GM23338 (cell line): ENCODE measurements at regions not wholly inside any gene's neighbourhood (a gene's known extent, or its start where the extent isn't known, plus 50 kb on each side); places are given as distances from the start of the nearest gene placed in this dataset.
"Not testable (repeated sequence)": the region's sequence is repeated elsewhere in the genome, so short reads cannot be mapped to it uniquely, and the experiment has no call there.

ENCODE experiments used
- ATAC-seq: fragments of 200-7000 bp; cut with Tn5 transposase; 3 replicates; pipeline ENCODE4 v1.9.1; 2020
- DNase-seq: peaks from one replicate; pipeline ENCODE4 v3.0.0-alpha.2; 2015; ENCODE audit warnings: low spot score
- H2AFZ ChIP-seq: fragments of 200-600 bp; sonication (generic); 2 replicates; pipeline ENCODE4 v1.8.0; 2016; ENCODE audit warnings: antibody characterized with exemption, mild to moderate bottlenecking, moderate library complexity
- H3F3A ChIP-seq: fragments of 200-600 bp; sonication (generic); replicated peaks from 2 replicates; pipeline ENCODE4 v1.8.0; 2017; ENCODE audit warnings: antibody characterized with exemption, mixed run types, low read depth
- H3K27ac ChIP-seq: fragments of 200-600 bp; sonication (generic); 2 replicates; pipeline ENCODE4 v1.6.1; 2016; ENCODE audit warnings: low read depth
- H3K27me3 ChIP-seq: fragments of 200-600 bp; sonication (generic); 2 replicates; pipeline ENCODE4 v1.8.0; 2016; ENCODE audit warnings: mild to moderate bottlenecking, mixed run types, moderate library complexity; ENCODE audit not compliant: insufficient read depth
- H3K36me3 ChIP-seq: fragments of 200-600 bp; sonication (generic); 2 replicates; pipeline ENCODE4 v1.8.0; 2016; ENCODE audit warnings: mild to moderate bottlenecking; ENCODE audit not compliant: insufficient read depth
- H3K4me1 ChIP-seq: fragments of 200-600 bp; sonication (generic); 2 replicates; pipeline ENCODE4 v1.8.0; 2016; ENCODE audit warnings: mild to moderate bottlenecking, moderate library complexity; ENCODE audit not compliant: insufficient read depth
- H3K4me2 ChIP-seq: fragments of 200-600 bp; sonication (generic); 2 replicates; pipeline ENCODE4 v1.7.1; 2017; ENCODE audit warnings: mixed run types
- H3K4me3 ChIP-seq: fragments of 200-600 bp; sonication (generic); 2 replicates; pipeline ENCODE4 v1.6.1; 2016; ENCODE audit warnings: mixed run types
- H3K79me2 ChIP-seq: fragments of 200-600 bp; sonication (generic); replicated peaks from 2 replicates; pipeline ENCODE4 v1.8.0; 2017; ENCODE audit warnings: mild to moderate bottlenecking; ENCODE audit not compliant: insufficient read depth
- H3K9me2 ChIP-seq: fragments of 200-600 bp; sonication (generic); 2 replicates; pipeline ENCODE4 v1.8.0; 2017; ENCODE audit not compliant: insufficient read depth
- H4K20me1 ChIP-seq: fragments of 200-600 bp; sonication (generic); replicated peaks from 2 replicates; pipeline ENCODE4 v1.8.0; 2017; ENCODE audit warnings: mild to moderate bottlenecking; ENCODE audit not compliant: insufficient read depth
- H3K27ac Mint-ChIP-seq: 2 replicates; pipeline ENCODE4 v1.8.0; 2020; ENCODE audit warnings: inconsistent platforms, mild to moderate bottlenecking, moderate library complexity, mixed read lengths
- H3K27me3 Mint-ChIP-seq: 3 replicates; pipeline ENCODE4 v1.8.0; 2022; ENCODE audit warnings: low read depth, mild to moderate bottlenecking, moderate library complexity, mixed read lengths, inconsistent platforms; ENCODE audit not compliant: insufficient read depth, poor library complexity
- H3K36me3 Mint-ChIP-seq: 3 replicates; pipeline ENCODE4 v1.8.0; 2021; ENCODE audit warnings: low read depth, mild to moderate bottlenecking, inconsistent platforms, moderate library complexity, mixed read lengths
- H3K4me1 Mint-ChIP-seq: 3 replicates; pipeline ENCODE4 v1.8.0; 2020; ENCODE audit warnings: mild to moderate bottlenecking, inconsistent platforms, mixed read lengths
- H3K4me3 Mint-ChIP-seq: 3 replicates; pipeline ENCODE4 v1.8.0; 2021; ENCODE audit warnings: moderate library complexity, mild to moderate bottlenecking, inconsistent platforms, mixed read lengths
- H3K9me3 Mint-ChIP-seq: 3 replicates; pipeline ENCODE4 v1.8.0; 2020; ENCODE audit warnings: moderate library complexity, mild to moderate bottlenecking, inconsistent platforms, mixed read lengths
- CREB1 ChIP-seq: fragments of 250-450 bp; sonication (Bioruptor Pico); IDR thresholded peaks from 2 replicates; pipeline ENCODE4 v1.5.0; 2020; ENCODE audit warnings: low read depth, mild to moderate bottlenecking, moderate library complexity
- EZH2 ChIP-seq: fragments of 200-600 bp; sonication (generic); IDR thresholded peaks from one replicate; pipeline ENCODE4 v1.8.0; 2017; ENCODE audit warnings: antibody characterized with exemption, mild to moderate bottlenecking, low read depth; ENCODE audit not compliant: unreplicated experiment
- EZH2phosphoT487 ChIP-seq: fragments of 200-600 bp; sonication (generic); IDR thresholded peaks from one replicate; pipeline ENCODE4 v1.8.1; 2018; ENCODE audit warnings: antibody characterized with exemption; ENCODE audit not compliant: unreplicated experiment
- JUNB ChIP-seq: IDR thresholded peaks from one replicate; pipeline ENCODE4 v1.6.1; 2016; ENCODE audit warnings: antibody characterized with exemption; ENCODE audit not compliant: unreplicated experiment
- NANOG ChIP-seq: IDR thresholded peaks from 2 replicates; pipeline ENCODE4 v1.6.1; 2016; ENCODE audit warnings: antibody characterized with exemption, borderline replicate concordance
- POLR2AphosphoS5 ChIP-seq: IDR thresholded peaks from 2 replicates; pipeline ENCODE4 v1.6.1; 2016; ENCODE audit warnings: antibody characterized with exemption, low read depth
- STAT1 ChIP-seq: IDR thresholded peaks from one replicate; pipeline ENCODE4 v1.6.1; 2016; ENCODE audit warnings: antibody characterized with exemption; ENCODE audit not compliant: unreplicated experiment
- ZNF114 ChIP-seq: fragments of 250-450 bp; sonication (Bioruptor Pico); IDR thresholded peaks from 2 replicates; pipeline ENCODE4 v1.5.0; 2020; ENCODE audit warnings: mild to moderate bottlenecking, moderate library complexity
- ZNF331 ChIP-seq: fragments of 250-450 bp; sonication (Bioruptor Pico); IDR thresholded peaks from 2 replicates; pipeline ENCODE4 v1.5.0; 2020; ENCODE audit warnings: low read depth, mild to moderate bottlenecking, moderate library complexity
- TF ChIP-seq, protein P1 (sequence below): fragments of 250-450 bp; sonication (Bioruptor Pico); IDR thresholded peaks from 2 replicates; pipeline ENCODE4 v1.5.0; 2020; ENCODE audit warnings: mild to moderate bottlenecking, moderate library complexity
- TF ChIP-seq, protein P2 (sequence below), 2 experiments: fragments of 200-600 bp in 1 of 2; sonication (generic) in 1 of 2; conservative IDR thresholded peaks; 2 replicates each; pipeline versions ENCODE4 v1.5.1 to v1.6.1; 2016 to 2017; ENCODE audit warnings: antibody characterized with exemption in 2 of 2, low read depth in 2 of 2, mild to moderate bottlenecking in 2 of 2, moderate library complexity in 1 of 2
- TF ChIP-seq, protein P3 (sequence below): IDR thresholded peaks from 2 replicates; pipeline ENCODE4 v1.6.1; 2016; ENCODE audit warnings: antibody characterized with exemption

DNA sequence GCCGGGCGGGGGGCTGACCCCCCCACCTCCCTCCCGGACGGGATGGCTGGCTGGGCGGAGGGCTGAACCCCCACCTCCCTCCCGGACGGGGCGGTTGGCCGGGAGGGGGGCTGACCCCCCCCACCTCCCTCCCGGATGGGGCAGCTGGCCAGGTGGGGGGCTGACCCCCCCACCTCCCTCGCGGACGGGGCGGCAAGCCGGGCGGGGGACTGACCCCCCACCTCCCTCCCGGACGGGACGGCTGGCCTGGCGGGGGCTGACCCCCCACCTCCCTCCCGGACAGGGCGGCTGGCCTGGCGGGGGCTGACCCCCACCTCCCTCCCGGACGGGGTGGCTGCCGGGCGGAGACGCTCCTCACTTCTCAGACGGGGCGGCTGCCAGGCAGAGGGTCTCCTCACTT, 440.1 kb upstream of the ISX start:
- not testable (repeated sequence) for DNase-seq, H3K36me3 ChIP-seq

DNA sequence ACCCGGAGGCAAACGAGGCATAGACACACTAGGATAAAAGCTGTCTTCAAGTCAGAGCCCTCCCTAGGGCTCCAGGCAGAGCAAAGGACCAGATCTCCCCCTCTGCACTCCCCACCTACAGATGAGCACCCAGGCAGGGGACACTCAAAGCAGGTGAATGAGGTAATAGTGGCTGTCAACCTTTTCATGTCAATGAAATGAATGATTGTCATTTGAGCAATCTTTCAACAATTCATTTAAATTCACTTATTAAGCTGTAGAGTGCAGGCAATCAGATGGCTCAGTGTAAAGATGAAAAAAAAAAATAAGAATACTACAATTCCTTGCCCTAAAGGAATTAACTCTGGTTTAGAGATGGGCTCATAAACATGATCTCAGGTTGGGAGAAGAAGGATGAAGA, 427.8 kb upstream of the ISX start:
- H3K9me2 ChIP-seq, result 0 out of 2 replicates have a peak, but pooled peaks cover 5% of the 10 kb centered on the region
- Mint-ChIP-seq H3K4me1 (peaks cover 14% of the 10 kb centered on the region), H3K27me3 (peaks cover 3% of the 10 kb centered on the region), H3K27ac (no peak overlapping the region), H3K4me3 (no peak overlapping the region), H3K36me3 (no peaks in the 10 kb centered on the region; the same call in 1 of the 3 replicates), H3K9me3 (peaks cover 75% of the 10 kb centered on the region)
- no peak overlapping the region for H3K4me3 ChIP-seq
- no peaks in the 10 kb centered on the region for H3K79me2 ChIP-seq
- H3K36me3 ChIP-seq, result no peaks in the 10 kb centered on the region
- H2AFZ ChIP-seq, result peak overlapping the region; percentile 28; the same call in 1 of the 2 replicates
- H4K20me1 ChIP-seq, result no peaks in the 10 kb centered on the region
- no peak for DNase-seq
- no peak overlapping the region for H3K4me2 ChIP-seq
- no peak overlapping the region for H3K27ac ChIP-seq
- H3K27me3 ChIP-seq, result no peaks in the 10 kb centered on the region
- H3F3A ChIP-seq, result no peaks in the 10 kb centered on the region
- peaks cover 16% of the 10 kb centered on the region for H3K4me1 ChIP-seq
- ATAC-seq, result no peak; the same call in 2 of the 3 replicates
- TF ChIP-seq ZNF114, result no peak
- no peak for TF ChIP-seq EZH2
- TF ChIP-seq, protein P1, sequence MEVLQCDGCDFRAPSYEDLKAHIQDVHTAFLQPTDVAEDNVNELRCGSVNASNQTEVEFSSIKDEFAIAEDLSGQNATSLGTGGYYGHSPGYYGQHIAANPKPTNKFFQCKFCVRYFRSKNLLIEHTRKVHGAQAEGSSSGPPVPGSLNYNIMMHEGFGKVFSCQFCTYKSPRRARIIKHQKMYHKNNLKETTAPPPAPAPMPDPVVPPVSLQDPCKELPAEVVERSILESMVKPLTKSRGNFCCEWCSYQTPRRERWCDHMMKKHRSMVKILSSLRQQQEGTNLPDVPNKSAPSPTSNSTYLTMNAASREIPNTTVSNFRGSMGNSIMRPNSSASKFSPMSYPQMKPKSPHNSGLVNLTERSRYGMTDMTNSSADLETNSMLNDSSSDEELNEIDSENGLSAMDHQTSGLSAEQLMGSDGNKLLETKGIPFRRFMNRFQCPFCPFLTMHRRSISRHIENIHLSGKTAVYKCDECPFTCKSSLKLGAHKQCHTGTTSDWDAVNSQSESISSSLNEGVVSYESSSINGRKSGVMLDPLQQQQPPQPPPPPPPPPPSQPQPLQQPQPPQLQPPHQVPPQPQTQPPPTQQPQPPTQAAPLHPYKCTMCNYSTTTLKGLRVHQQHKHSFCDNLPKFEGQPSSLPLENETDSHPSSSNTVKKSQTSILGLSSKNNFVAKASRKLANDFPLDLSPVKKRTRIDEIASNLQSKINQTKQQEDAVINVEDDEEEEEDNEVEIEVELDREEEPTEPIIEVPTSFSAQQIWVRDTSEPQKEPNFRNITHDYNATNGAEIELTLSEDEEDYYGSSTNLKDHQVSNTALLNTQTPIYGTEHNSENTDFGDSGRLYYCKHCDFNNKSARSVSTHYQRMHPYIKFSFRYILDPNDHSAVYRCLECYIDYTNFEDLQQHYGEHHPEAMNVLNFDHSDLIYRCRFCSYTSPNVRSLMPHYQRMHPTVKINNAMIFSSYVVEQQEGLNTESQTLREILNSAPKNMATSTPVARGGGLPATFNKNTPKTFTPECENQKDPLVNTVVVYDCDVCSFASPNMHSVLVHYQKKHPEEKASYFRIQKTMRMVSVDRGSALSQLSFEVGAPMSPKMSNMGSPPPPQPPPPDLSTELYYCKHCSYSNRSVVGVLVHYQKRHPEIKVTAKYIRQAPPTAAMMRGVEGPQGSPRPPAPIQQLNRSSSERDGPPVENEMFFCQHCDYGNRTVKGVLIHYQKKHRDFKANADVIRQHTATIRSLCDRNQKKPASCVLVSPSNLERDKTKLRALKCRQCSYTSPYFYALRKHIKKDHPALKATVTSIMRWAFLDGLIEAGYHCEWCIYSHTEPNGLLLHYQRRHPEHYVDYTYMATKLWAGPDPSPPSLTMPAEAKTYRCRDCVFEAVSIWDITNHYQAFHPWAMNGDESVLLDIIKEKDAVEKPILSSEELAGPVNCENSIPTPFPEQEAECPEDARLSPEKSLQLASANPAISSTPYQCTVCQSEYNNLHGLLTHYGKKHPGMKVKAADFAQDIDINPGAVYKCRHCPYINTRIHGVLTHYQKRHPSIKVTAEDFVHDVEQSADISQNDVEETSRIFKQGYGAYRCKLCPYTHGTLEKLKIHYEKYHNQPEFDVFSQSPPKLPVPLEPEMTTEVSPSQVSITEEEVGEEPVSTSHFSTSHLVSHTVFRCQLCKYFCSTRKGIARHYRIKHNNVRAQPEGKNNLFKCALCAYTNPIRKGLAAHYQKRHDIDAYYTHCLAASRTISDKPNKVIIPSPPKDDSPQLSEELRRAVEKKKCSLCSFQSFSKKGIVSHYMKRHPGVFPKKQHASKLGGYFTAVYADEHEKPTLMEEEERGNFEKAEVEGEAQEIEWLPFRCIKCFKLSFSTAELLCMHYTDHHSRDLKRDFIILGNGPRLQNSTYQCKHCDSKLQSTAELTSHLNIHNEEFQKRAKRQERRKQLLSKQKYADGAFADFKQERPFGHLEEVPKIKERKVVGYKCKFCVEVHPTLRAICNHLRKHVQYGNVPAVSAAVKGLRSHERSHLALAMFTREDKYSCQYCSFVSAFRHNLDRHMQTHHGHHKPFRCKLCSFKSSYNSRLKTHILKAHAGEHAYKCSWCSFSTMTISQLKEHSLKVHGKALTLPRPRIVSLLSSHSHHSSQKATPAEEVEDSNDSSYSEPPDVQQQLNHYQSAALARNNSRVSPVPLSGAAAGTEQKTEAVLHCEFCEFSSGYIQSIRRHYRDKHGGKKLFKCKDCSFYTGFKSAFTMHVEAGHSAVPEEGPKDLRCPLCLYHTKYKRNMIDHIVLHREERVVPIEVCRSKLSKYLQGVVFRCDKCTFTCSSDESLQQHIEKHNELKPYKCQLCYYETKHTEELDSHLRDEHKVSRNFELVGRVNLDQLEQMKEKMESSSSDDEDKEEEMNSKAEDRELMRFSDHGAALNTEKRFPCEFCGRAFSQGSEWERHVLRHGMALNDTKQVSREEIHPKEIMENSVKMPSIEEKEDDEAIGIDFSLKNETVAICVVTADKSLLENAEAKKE, result no peak
- no peak for TF ChIP-seq STAT1
- TF ChIP-seq NANOG, result no peak
- no peak for TF ChIP-seq ZNF331 (CRISPR knock-in tag)
- TF ChIP-seq, protein P2, sequence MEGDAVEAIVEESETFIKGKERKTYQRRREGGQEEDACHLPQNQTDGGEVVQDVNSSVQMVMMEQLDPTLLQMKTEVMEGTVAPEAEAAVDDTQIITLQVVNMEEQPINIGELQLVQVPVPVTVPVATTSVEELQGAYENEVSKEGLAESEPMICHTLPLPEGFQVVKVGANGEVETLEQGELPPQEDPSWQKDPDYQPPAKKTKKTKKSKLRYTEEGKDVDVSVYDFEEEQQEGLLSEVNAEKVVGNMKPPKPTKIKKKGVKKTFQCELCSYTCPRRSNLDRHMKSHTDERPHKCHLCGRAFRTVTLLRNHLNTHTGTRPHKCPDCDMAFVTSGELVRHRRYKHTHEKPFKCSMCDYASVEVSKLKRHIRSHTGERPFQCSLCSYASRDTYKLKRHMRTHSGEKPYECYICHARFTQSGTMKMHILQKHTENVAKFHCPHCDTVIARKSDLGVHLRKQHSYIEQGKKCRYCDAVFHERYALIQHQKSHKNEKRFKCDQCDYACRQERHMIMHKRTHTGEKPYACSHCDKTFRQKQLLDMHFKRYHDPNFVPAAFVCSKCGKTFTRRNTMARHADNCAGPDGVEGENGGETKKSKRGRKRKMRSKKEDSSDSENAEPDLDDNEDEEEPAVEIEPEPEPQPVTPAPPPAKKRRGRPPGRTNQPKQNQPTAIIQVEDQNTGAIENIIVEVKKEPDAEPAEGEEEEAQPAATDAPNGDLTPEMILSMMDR (conservative IDR thresholded peaks at IDR 0.05; ENCODE audit: low read depth in 2 of 2), result no peak
- TF ChIP-seq, protein P3, sequence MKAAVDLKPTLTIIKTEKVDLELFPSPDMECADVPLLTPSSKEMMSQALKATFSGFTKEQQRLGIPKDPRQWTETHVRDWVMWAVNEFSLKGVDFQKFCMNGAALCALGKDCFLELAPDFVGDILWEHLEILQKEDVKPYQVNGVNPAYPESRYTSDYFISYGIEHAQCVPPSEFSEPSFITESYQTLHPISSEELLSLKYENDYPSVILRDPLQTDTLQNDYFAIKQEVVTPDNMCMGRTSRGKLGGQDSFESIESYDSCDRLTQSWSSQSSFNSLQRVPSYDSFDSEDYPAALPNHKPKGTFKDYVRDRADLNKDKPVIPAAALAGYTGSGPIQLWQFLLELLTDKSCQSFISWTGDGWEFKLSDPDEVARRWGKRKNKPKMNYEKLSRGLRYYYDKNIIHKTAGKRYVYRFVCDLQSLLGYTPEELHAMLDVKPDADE, result no peak
- TF ChIP-seq POLR2AphosphoS5, result no peak
- TF ChIP-seq JUNB, result no peak
- TF ChIP-seq EZH2phosphoT487, result no peak
- TF ChIP-seq CREB1, result no peak

More for the DNA sequence above, 440.1 kb upstream of the ISX start:
- not testable (repeated sequence) for H3K4me1 Mint-ChIP-seq, H3K27ac Mint-ChIP-seq, H3K4me3 Mint-ChIP-seq, ATAC-seq, H3K27me3 ChIP-seq, H3K27me3 Mint-ChIP-seq, H3K4me2 ChIP-seq, H3K9me2 ChIP-seq, H3F3A ChIP-seq, H3K4me3 ChIP-seq, H3K79me2 ChIP-seq, H4K20me1 ChIP-seq, H3K27ac ChIP-seq, H3K4me1 ChIP-seq, H2AFZ ChIP-seq
- H3K9me3 Mint-ChIP-seq, result peaks cover 73% of the 10 kb centered on the region
- peaks cover 27% of the 10 kb centered on the region; the same call in 2 of the 3 replicates for H3K36me3 Mint-ChIP-seq
